ENCODE measurements at regions not wholly inside any gene's neighbourhood (a gene's known extent, or its start where the extent isn't known, plus 50 kb on each side); places are given as distances from the start of the nearest gene placed in this dataset.

- H3K4me3 ChIP-seq (ENCODE audit: low read depth, low read length), result no peak overlapping the region
- no peak for TF ChIP-seq CTCF (IDR thresholded peaks at IDR 0.05; ENCODE audit: insufficient read depth, low read depth, low read length, missing control alignments)
- no peak for DNase-seq (ENCODE audit: low read depth)
Observed at GRCh38 chr20:22931653-22932608, 103.2 kb upstream of the SSTR4 start.

GRCh38 chr20:22939181-22939580 lies 95.9 kb upstream of the SSTR4 start:
- H3K4me3 ChIP-seq (ENCODE audit: low read depth, low read length), result no peak overlapping the region
- DNase-seq (ENCODE audit: low read depth), result no peak
- TF ChIP-seq CTCF (IDR thresholded peaks at IDR 0.05; ENCODE audit: insufficient read depth, low read depth, low read length, missing control alignments), result no peak

- no peak overlapping the region for H3K4me3 ChIP-seq (ENCODE audit: low read depth, low read length)
- TF ChIP-seq CTCF (IDR thresholded peaks at IDR 0.05; ENCODE audit: insufficient read depth, low read depth, low read length, missing control alignments), result no peak
Observed at GRCh38 chr20:22940350-22940749, 94.8 kb upstream of the SSTR4 start.

GRCh38 chr20:22941550-22941949 lies 93.6 kb upstream of the SSTR4 start:
- no peak overlapping the region for H3K4me3 ChIP-seq (ENCODE audit: low read depth, low read length)

More at GRCh38 chr20:22940350-22940749, 94.8 kb upstream of the SSTR4 start:
- no peak for DNase-seq (ENCODE audit: low read depth)

GRCh38 chr20:22942742-22943141 lies 92.4 kb upstream of the SSTR4 start:
- no peak for DNase-seq (ENCODE audit: low read depth)
- no peak for TF ChIP-seq CTCF (IDR thresholded peaks at IDR 0.05; ENCODE audit: insufficient read depth, low read depth, low read length, missing control alignments)
- no peak overlapping the region for H3K4me3 ChIP-seq (ENCODE audit: low read depth, low read length)

More at GRCh38 chr20:22941550-22941949, 93.6 kb upstream of the SSTR4 start:
- no peak for TF ChIP-seq CTCF (IDR thresholded peaks at IDR 0.05; ENCODE audit: insufficient read depth, low read depth, low read length, missing control alignments)
- no peak for DNase-seq (ENCODE audit: low read depth)

- DNase-seq (ENCODE audit: low read depth), result no peak
- H3K4me3 ChIP-seq (ENCODE audit: low read depth, low read length), result no peak overlapping the region
- no peak for TF ChIP-seq CTCF (IDR thresholded peaks at IDR 0.05; ENCODE audit: insufficient read depth, low read depth, low read length, missing control alignments)
Observed at GRCh38 chr20:22944062-22944461, 91.0 kb upstream of the SSTR4 start.
